ENCODE measurements at regions not wholly inside any gene's neighbourhood (a gene's known extent, or its start where the extent isn't known, plus 50 kb on each side); places are given as distances from the start of the nearest gene placed in this dataset.

DNA sequence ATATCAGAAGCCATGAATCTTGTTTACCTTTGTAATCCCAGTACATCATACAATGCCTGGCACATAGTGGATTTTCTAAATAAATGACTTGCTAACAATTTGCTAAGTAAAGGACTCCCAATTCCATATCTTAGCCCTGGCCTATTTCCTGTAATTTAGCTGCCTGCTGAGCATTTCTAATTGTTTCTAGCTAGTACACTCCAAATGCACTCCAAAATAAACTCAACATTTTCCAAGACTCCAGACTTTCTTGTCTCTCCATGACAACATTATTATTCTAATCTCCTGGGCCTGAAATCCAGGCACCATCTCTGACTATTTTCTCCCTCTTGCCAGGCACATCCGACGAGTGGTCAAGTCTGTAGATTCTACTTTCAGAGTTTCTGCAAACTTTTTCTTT lies 773.5 kb downstream of the SQOR start:
- H3K79me2 ChIP-seq (ENCODE audit: control insufficient read depth, insufficient read depth, low read length) = no peaks in the 10 kb centered on the region
- H3K36me3 ChIP-seq (ENCODE audit: control insufficient read depth in 2 of 2, insufficient read depth in 2 of 2, low read length in 1 of 2) = no peaks in the 10 kb centered on the region
- ChIA-PET CTCF (no interaction called here), SMC1A (ENCODE audit: uncharacterized antibody, unreplicated experiment) (no interaction called here), POLR2A (no interaction called here), RAD21 (ENCODE audit: unreplicated experiment) (no interaction called here)
- H3K9me3 ChIP-seq (replicated peaks; ENCODE audit: control insufficient read depth, insufficient read depth, low read length) = no peaks in the 10 kb centered on the region; the same call in 2 of the 3 replicates
- BruUV-seq (replicated peaks) = no TSS peak
- FAIRE-seq = no peak
- H4K20me1 ChIP-seq (ENCODE audit: control insufficient read depth, insufficient read depth) = no peaks in the 10 kb centered on the region
- 57% methylated on average over 2 of the region's 2 CpGs for WGBS (ENCODE audit: insufficient coverage, insufficient replicate concordance, low lambda C conversion rate, missing lambda C conversion rate)
- H3K27ac ChIP-seq (ENCODE audit: control insufficient read depth, insufficient read depth) = no peak overlapping the region
- H3K4me3 ChIP-seq = no peak overlapping the region
- no peak for TF ChIP-seq POU2F2 (IDR thresholded peaks at IDR 0.05; ENCODE audit: borderline replicate concordance, low read depth, low read length)
- no peak for TF ChIP-seq ASH2L (IDR thresholded peaks at IDR 0.05; ENCODE audit: borderline replicate concordance, low read depth)
- TF ChIP-seq, protein P1, sequence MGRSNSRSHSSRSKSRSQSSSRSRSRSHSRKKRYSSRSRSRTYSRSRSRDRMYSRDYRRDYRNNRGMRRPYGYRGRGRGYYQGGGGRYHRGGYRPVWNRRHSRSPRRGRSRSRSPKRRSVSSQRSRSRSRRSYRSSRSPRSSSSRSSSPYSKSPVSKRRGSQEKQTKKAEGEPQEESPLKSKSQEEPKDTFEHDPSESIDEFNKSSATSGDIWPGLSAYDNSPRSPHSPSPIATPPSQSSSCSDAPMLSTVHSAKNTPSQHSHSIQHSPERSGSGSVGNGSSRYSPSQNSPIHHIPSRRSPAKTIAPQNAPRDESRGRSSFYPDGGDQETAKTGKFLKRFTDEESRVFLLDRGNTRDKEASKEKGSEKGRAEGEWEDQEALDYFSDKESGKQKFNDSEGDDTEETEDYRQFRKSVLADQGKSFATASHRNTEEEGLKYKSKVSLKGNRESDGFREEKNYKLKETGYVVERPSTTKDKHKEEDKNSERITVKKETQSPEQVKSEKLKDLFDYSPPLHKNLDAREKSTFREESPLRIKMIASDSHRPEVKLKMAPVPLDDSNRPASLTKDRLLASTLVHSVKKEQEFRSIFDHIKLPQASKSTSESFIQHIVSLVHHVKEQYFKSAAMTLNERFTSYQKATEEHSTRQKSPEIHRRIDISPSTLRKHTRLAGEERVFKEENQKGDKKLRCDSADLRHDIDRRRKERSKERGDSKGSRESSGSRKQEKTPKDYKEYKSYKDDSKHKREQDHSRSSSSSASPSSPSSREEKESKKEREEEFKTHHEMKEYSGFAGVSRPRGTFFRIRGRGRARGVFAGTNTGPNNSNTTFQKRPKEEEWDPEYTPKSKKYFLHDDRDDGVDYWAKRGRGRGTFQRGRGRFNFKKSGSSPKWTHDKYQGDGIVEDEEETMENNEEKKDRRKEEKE (IDR thresholded peaks at IDR 0.05) = no peak
- no peak for TF ChIP-seq RELA (IDR thresholded peaks at IDR 0.05; ENCODE audit: borderline replicate concordance, partially characterized antibody)
- TF ChIP-seq PAX8 (IDR thresholded peaks at IDR 0.05) = no peak
- intact Hi-C loops (cut with micrococcal nuclease; ENCODE audit: unreplicated experiment) (no loop called here), in situ Hi-C loops (cut with MboI) (no loop called here)
- no peak for ATAC-seq
- no peaks in the 10 kb centered on the region for H3K27me3 ChIP-seq (replicated peaks in 1 of 2; ENCODE audit: control insufficient read depth in 2 of 2, insufficient read depth in 2 of 2, low read length in 1 of 2)
- H3K9ac ChIP-seq (ENCODE audit: control insufficient read depth, insufficient read depth, low read length) = no peak overlapping the region
- H3K4me1 ChIP-seq (ENCODE audit: control insufficient read depth, insufficient read depth, low read length) = no peaks in the 10 kb centered on the region
- H3K4me2 ChIP-seq (ENCODE audit: control insufficient read depth, insufficient read depth) = no peak overlapping the region
- no peak overlapping the region for H2AFZ ChIP-seq (ENCODE audit: control insufficient read depth, low read depth, low read length)
- no peak for DNase-seq (ENCODE audit: low read depth, low spot score)

DNA sequence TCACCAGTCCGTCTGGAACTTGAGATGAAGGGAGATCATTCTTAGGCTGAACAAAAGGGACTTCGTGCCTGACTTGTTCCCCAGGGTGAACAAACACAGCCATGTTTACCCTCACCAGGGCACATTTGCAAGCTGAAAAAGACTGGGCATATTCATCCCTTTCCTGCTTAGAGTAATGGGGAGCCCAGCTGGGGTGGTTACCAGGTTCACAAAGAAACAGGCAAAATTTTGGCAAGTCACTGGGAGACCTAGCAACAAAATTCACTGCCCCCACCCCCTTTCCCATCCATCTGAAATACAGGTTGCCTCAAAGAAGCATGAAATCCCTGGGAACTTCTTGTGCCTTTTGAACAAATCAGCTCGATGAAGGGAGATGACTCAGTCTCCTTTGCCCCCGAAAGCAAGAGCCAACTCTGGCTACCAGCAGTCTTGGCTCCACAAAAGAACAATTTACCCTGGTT lies 775.0 kb downstream of the SQOR start:
- BruUV-seq (replicated peaks) = no TSS peak

More for the DNA sequence above, 775.0 kb downstream of the SQOR start:
- no peaks in the 10 kb centered on the region for H3K36me3 ChIP-seq (ENCODE audit: control insufficient read depth in 2 of 2, insufficient read depth in 2 of 2, low read length in 1 of 2)
- intact Hi-C loops (cut with micrococcal nuclease; ENCODE audit: unreplicated experiment) (no loop called here), in situ Hi-C loops (cut with MboI) (no loop called here)
- 23% methylated on average over 4 of the region's 4 CpGs for WGBS (ENCODE audit: insufficient coverage, insufficient replicate concordance, low lambda C conversion rate, missing lambda C conversion rate)
- no peaks in the 10 kb centered on the region for H3K27me3 ChIP-seq (replicated peaks in 1 of 2; ENCODE audit: control insufficient read depth in 2 of 2, insufficient read depth in 2 of 2, low read length in 1 of 2)
- no peak overlapping the region for H3K4me3 ChIP-seq
- no peak overlapping the region for H3K27ac ChIP-seq (ENCODE audit: control insufficient read depth, insufficient read depth)
- RAD21 ChIA-PET (ENCODE audit: unreplicated experiment) = no interaction called here
- H3K4me1 ChIP-seq (ENCODE audit: control insufficient read depth, insufficient read depth, low read length) = no peaks in the 10 kb centered on the region
- POLR2A ChIA-PET = no interaction called here
- TF ChIP-seq POLR2AphosphoS5 (IDR thresholded peaks at IDR 0.05; ENCODE audit: low read length) (no peak), ZNF24 (IDR thresholded peaks at IDR 0.05) (no peak)
- no peak for DNase-seq (ENCODE audit: low read depth, low spot score)
- FAIRE-seq = no peak
- no peak overlapping the region for H3K9ac ChIP-seq (ENCODE audit: control insufficient read depth, insufficient read depth, low read length)
- H3K9me3 ChIP-seq (replicated peaks; ENCODE audit: control insufficient read depth, insufficient read depth, low read length) = no peaks in the 10 kb centered on the region; the same call in 2 of the 3 replicates
- SMC1A ChIA-PET (ENCODE audit: uncharacterized antibody, unreplicated experiment) = no interaction called here
- no peak for ATAC-seq
- no peak overlapping the region for H2AFZ ChIP-seq (ENCODE audit: control insufficient read depth, low read depth, low read length)
- no peaks in the 10 kb centered on the region for H4K20me1 ChIP-seq (ENCODE audit: control insufficient read depth, insufficient read depth)
- CTCF ChIA-PET = no interaction called here
- H3K4me2 ChIP-seq (ENCODE audit: control insufficient read depth, insufficient read depth) = no peak overlapping the region
- no peaks in the 10 kb centered on the region for H3K79me2 ChIP-seq (ENCODE audit: control insufficient read depth, insufficient read depth, low read length)

All from GM12878 (cell line).